H9 (cell line): ENCODE measurements at regions not wholly inside any gene's neighbourhood (a gene's known extent, or its start where the extent isn't known, plus 50 kb on each side); places are given as distances from the start of the nearest gene placed in this dataset.

Source experiments
- DNase-seq: peaks from one replicate; pipeline ENCODE4 v3.0.0-alpha.2; 2017
- H2AFZ ChIP-seq: one replicate; pipeline ENCODE4 v1.6.1; 2013; ENCODE audit warnings: mild to moderate bottlenecking, low read length, control low read depth, moderate library complexity
- H2AK5ac ChIP-seq: 2 replicates; pipeline ENCODE4 v1.6.1; 2013; ENCODE audit warnings: low read length, control low read depth, mixed read lengths; ENCODE audit not compliant: insufficient read length
- H2BK120ac ChIP-seq: one replicate; pipeline ENCODE4 v1.6.1; 2013; ENCODE audit warnings: low read depth, mild to moderate bottlenecking, low read length, control low read depth, inconsistent platforms; ENCODE audit not compliant: poor library complexity, severe bottlenecking
- H2BK12ac ChIP-seq: 2 replicates; pipeline ENCODE4 v1.6.1; 2013; ENCODE audit warnings: low read length, control low read depth, mixed read lengths, low read depth; ENCODE audit not compliant: insufficient read length
- H2BK15ac ChIP-seq: 2 replicates; pipeline ENCODE4 v1.6.1; 2013; ENCODE audit warnings: low read depth, low read length, control low read depth
- H2BK20ac ChIP-seq: one replicate; pipeline ENCODE4 v1.6.1; 2013; ENCODE audit warnings: low read depth, mild to moderate bottlenecking, low read length, control low read depth, inconsistent platforms; ENCODE audit not compliant: poor library complexity, severe bottlenecking
- H2BK5ac ChIP-seq: 2 replicates; pipeline ENCODE4 v1.6.1; 2013; ENCODE audit warnings: low read length, control low read depth, mixed read lengths; ENCODE audit not compliant: insufficient read length
- H3K14ac ChIP-seq: 2 replicates; pipeline ENCODE4 v1.6.1; 2013; ENCODE audit warnings: low read length, control low read depth; ENCODE audit not compliant: insufficient read depth
- H3K18ac ChIP-seq: 2 replicates; pipeline ENCODE4 v1.6.1; 2013; ENCODE audit warnings: low read depth, mild to moderate bottlenecking, mixed read lengths, low read length, control low read depth; ENCODE audit not compliant: insufficient read length
- H3K23ac ChIP-seq: 2 replicates; pipeline ENCODE4 v1.6.1; 2013; ENCODE audit warnings: low read length, control low read depth, mixed read lengths, low read depth; ENCODE audit not compliant: insufficient read length
- H3K23me2 ChIP-seq: 2 replicates; pipeline ENCODE4 v1.6.1; 2013; ENCODE audit warnings: low read depth, mild to moderate bottlenecking, mixed read lengths, low read length, control low read depth; ENCODE audit not compliant: insufficient read length, poor library complexity, severe bottlenecking
- H3K27ac ChIP-seq: 2 replicates; pipeline ENCODE4 v1.5.1; 2013; ENCODE audit warnings: low read length, control low read depth, mixed read lengths, low read depth; ENCODE audit not compliant: insufficient read length
- H3K27me3 ChIP-seq: 2 replicates; pipeline ENCODE4 v1.6.1; 2013; ENCODE audit warnings: low read length, control low read depth, inconsistent platforms; ENCODE audit not compliant: insufficient read depth
- H3K4ac ChIP-seq: 2 replicates; pipeline ENCODE4 v1.6.1; 2013; ENCODE audit warnings: low read depth, mild to moderate bottlenecking, control low read depth, inconsistent platforms, low read length, moderate library complexity
- H3K4me1 ChIP-seq: 2 replicates; pipeline ENCODE4 v1.6.1; 2013; ENCODE audit warnings: low read length, control low read depth, inconsistent platforms; ENCODE audit not compliant: insufficient read depth
- H3K4me2 ChIP-seq: 2 replicates; pipeline ENCODE4 v1.6.1; 2013; ENCODE audit warnings: low read length, control low read depth, mixed read lengths; ENCODE audit not compliant: insufficient read length, insufficient read depth
- H3K56ac ChIP-seq: 2 replicates; pipeline ENCODE4 v1.6.1; 2013; ENCODE audit warnings: low read depth, mild to moderate bottlenecking, mixed read lengths, low read length, control low read depth; ENCODE audit not compliant: insufficient read length
- H3K79me1 ChIP-seq: 2 replicates; pipeline ENCODE4 v1.6.1; 2013; ENCODE audit warnings: low read depth, mild to moderate bottlenecking, moderate library complexity, low read length, control low read depth, inconsistent platforms; ENCODE audit not compliant: insufficient read depth, poor library complexity, severe bottlenecking
- H3K79me2 ChIP-seq: 2 replicates; pipeline ENCODE4 v1.6.1; 2013; ENCODE audit warnings: low read length, control low read depth, inconsistent platforms; ENCODE audit not compliant: insufficient read depth
- H3K9ac ChIP-seq: 2 replicates; pipeline ENCODE4 v1.6.1; 2013; ENCODE audit warnings: low read length, control low read depth, mixed read lengths; ENCODE audit not compliant: insufficient read length; ENCODE audit errors: extremely low read depth
- H3K9me3 ChIP-seq: one replicate; pipeline ENCODE4 v1.6.1; 2013; ENCODE audit warnings: low read depth, low read length, inconsistent platforms; ENCODE audit not compliant: control insufficient read depth
- H3T11ph ChIP-seq: one replicate; pipeline ENCODE4 v1.6.1; 2013; ENCODE audit warnings: mild to moderate bottlenecking, low read length, control low read depth, inconsistent platforms
- H4K20me1 ChIP-seq: one replicate; pipeline ENCODE4 v1.6.1; 2013; ENCODE audit not compliant: control insufficient read depth, insufficient read length, insufficient read depth
- H4K5ac ChIP-seq: 2 replicates; pipeline ENCODE4 v1.6.1; 2013; ENCODE audit warnings: low read depth, mild to moderate bottlenecking, mixed read lengths, low read length, control low read depth; ENCODE audit not compliant: insufficient read length
- H4K8ac ChIP-seq: replicated peaks from 2 replicates; pipeline ENCODE4 v1.6.1; 2013; ENCODE audit warnings: low read length, control low read depth, mixed read lengths, low read depth; ENCODE audit not compliant: insufficient read length
- H4K91ac ChIP-seq: 2 replicates; pipeline ENCODE4 v1.6.1; 2013; ENCODE audit warnings: low read depth, mild to moderate bottlenecking, moderate library complexity, mixed read lengths, low read length, control low read depth; ENCODE audit not compliant: insufficient read length
- H3K27ac Mint-ChIP-seq, 3 experiments: 2 replicates in 2 of 3; 3 replicates in 1 of 3; pipeline ENCODE4 v1.8.0; 2020 to 2021; ENCODE audit warnings: mixed read lengths in 3 of 3, mild to moderate bottlenecking in 1 of 3, moderate library complexity in 1 of 3
- H3K27me3 Mint-ChIP-seq: 2 replicates; pipeline ENCODE4 v1.8.0; 2021; ENCODE audit warnings: low read depth, mild to moderate bottlenecking, moderate library complexity, mixed read lengths
- H3K36me3 Mint-ChIP-seq, 3 experiments: 2 replicates in 2 of 3; 3 replicates in 1 of 3; pipeline ENCODE4 v1.8.0; 2020 to 2021; ENCODE audit warnings: low read depth in 3 of 3, mixed read lengths in 3 of 3; ENCODE audit not compliant: insufficient read depth in 1 of 3
- H3K4me1 Mint-ChIP-seq, 2 experiments: 2 replicates each; pipeline ENCODE4 v1.8.0; 2020; ENCODE audit warnings: mixed read lengths in 2 of 2
- H3K4me3 Mint-ChIP-seq, 2 experiments: 2 replicates in 1 of 2; 3 replicates in 1 of 2; pipeline ENCODE4 v1.8.0; 2020 to 2021; ENCODE audit warnings: mild to moderate bottlenecking in 2 of 2, mixed read lengths in 2 of 2, moderate library complexity in 1 of 2
- H3K9me3 Mint-ChIP-seq, 2 experiments: 2 replicates in 1 of 2; 3 replicates in 1 of 2; pipeline ENCODE4 v1.8.0; 2020; ENCODE audit warnings: mild to moderate bottlenecking in 2 of 2, mixed read lengths in 2 of 2, moderate library complexity in 1 of 2
- CTCF ChIP-seq: fragments of 200-600 bp; sonication (generic); conservative IDR thresholded peaks from 3 replicates; pipeline ENCODE4 v1.8.0; 2021; ENCODE audit warnings: antibody characterized with exemption, mild to moderate bottlenecking

DNA sequence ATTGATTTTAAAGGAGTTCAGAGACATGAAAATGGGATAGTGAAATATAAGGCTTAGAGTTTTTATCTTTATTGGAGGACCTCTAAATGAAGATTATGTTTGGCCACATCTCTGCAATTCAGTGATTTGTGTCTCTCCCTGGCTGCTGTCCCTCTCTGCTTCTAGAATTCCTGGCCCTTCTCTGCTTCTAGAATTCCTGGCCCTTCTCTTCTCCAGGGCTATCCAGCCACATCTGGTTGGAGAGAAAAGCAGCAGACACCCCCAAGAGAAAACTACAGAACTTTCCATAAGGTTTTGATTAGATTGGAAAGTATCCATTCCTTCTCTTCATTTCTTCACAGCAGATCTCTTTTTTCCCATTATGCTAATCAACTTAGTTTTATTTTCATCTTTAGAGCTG is 135.5 kb downstream of the NPY start:
- H3K14ac ChIP-seq = no peak overlapping the region
- no peak overlapping the region for H4K91ac ChIP-seq
- no peak for DNase-seq
- Mint-ChIP-seq H3K4me3 (no peak overlapping the region), H3K36me3 (peaks cover 0 to 4% (median 4%) of the 10 kb centered on the region in 3 experiments; a peak in 5 of 7 replicates), H3K27me3 (peaks cover 21% of the 10 kb centered on the region), H3K4me1 (peaks cover 9 to 10% of the 10 kb centered on the region in 2 experiments), H3K9me3 (peaks cover 3 to 4% of the 10 kb centered on the region in 2 experiments; a peak in 4 of 5 replicates), H3K27ac (no peak overlapping the region)
- TF ChIP-seq CTCF = no peak
- H2BK5ac ChIP-seq = no peak overlapping the region
- no peak overlapping the region for H2BK20ac ChIP-seq
- H3K23ac ChIP-seq = no peak overlapping the region
- no peak overlapping the region for H3T11ph ChIP-seq
- no peak overlapping the region for H3K4ac ChIP-seq
- H2AK5ac ChIP-seq = no peak overlapping the region
- no peak overlapping the region for H4K5ac ChIP-seq
- H3K9ac ChIP-seq = no peak overlapping the region
- no peak overlapping the region for H2BK12ac ChIP-seq
- peaks cover 2% of the 10 kb centered on the region; the same call in 1 of the 2 replicates for H3K27me3 ChIP-seq
- no peaks in the 10 kb centered on the region for H4K20me1 ChIP-seq
- H4K8ac ChIP-seq = no peak overlapping the region
- H2BK15ac ChIP-seq = no peak overlapping the region
- no peak overlapping the region for H2AFZ ChIP-seq
- no peaks in the 10 kb centered on the region for H3K79me1 ChIP-seq
- no peak overlapping the region for H3K18ac ChIP-seq
- no peak overlapping the region for H3K56ac ChIP-seq
- peaks cover 5% of the 10 kb centered on the region; the same call in 1 of the 2 replicates for H3K4me1 ChIP-seq
- H3K23me2 ChIP-seq = no peaks in the 10 kb centered on the region
- no peak overlapping the region for H3K27ac ChIP-seq
- H3K79me2 ChIP-seq = no peaks in the 10 kb centered on the region
- no peak overlapping the region for H3K4me2 ChIP-seq
- H3K9me3 ChIP-seq = no peaks in the 10 kb centered on the region
- no peak overlapping the region for H2BK120ac ChIP-seq
